Body of pancreas (tissue), 4 donors: ENCODE measurements at regions not wholly inside any gene's neighbourhood (a gene's known extent, or its start where the extent isn't known, plus 50 kb on each side); places are given as distances from the start of the nearest gene placed in this dataset.

Experiments
- ATAC-seq: fragments of 150-250 bp; one replicate; pipeline ENCODE4 v1.9.1; 2016
- DNase-seq, 4 donors: peaks; one replicate each; pipeline ENCODE4 v3.0.0-alpha.2; 2019
- H3K27ac ChIP-seq, 4 donors: fragments of 200-600 bp; sonication (generic); 1 replicate in 3 of 4; 2 replicates in 1 of 4; pipeline versions ENCODE4 v1.5.1 to v1.6.1; 2016 to 2019; ENCODE audit warnings: mild to moderate bottlenecking in 1 of 4, mixed read lengths in 1 of 4, moderate library complexity in 1 of 4
- H3K27me3 ChIP-seq, 2 donors: fragments of 200-600 bp; sonication (generic); one replicate each; pipeline ENCODE4 v1.6.0; 2016; ENCODE audit warnings: mild to moderate bottlenecking in 1 of 2
- H3K36me3 ChIP-seq, 2 donors: fragments of 200-600 bp; sonication (generic); replicated peaks in 1 of 2; 2 replicates each; pipeline ENCODE4 v1.5.1; 2016; ENCODE audit warnings: low read depth in 2 of 2; ENCODE audit not compliant: insufficient read depth in 1 of 2
- H3K4me1 ChIP-seq: fragments of 200-600 bp; sonication (generic); one replicate; pipeline ENCODE4 v1.6.0; 2016
- H3K4me3 ChIP-seq, 2 donors: fragments of 200-600 bp; sonication (generic); 1 replicate in 1 of 2; 2 replicates in 1 of 2; pipeline ENCODE4 v1.5.1; 2016 to 2019
- H3K9me3 ChIP-seq, 3 donors: fragments of 200-600 bp; sonication (generic); 1 replicate in 2 of 3; 2 replicates in 1 of 3; pipeline ENCODE4 v1.5.1; 2016
- CTCF ChIP-seq, 7 experiments: fragments of 450-650 bp in 4 of 7; fragments of 200-600 bp in 3 of 7; sonication (generic) in 3 of 7; IDR thresholded peaks; one replicate each; pipeline ENCODE4 v1.5.1; 2016 to 2019; ENCODE audit warnings: antibody characterized with exemption in 7 of 7
- POLR2A ChIP-seq, 3 donors: fragments of 450-650 bp; IDR thresholded peaks; one replicate each; pipeline ENCODE4 v1.6.1; 2016; ENCODE audit warnings: antibody characterized with exemption in 3 of 3, mild to moderate bottlenecking in 2 of 3
- WGBS, 2 donors: methylation state at CpG; one replicate each; pipeline ENCODE4 v1.1.5; 2017; 5-methylcytosine and 5-hydroxymethylcytosine counted together
- intact Hi-C: fragments of 100-400 bp; cut with DNase I; formaldehyde crosslinking; loops from one replicate; pipeline ENCODE4 v1.15.1; 2023

DNA sequence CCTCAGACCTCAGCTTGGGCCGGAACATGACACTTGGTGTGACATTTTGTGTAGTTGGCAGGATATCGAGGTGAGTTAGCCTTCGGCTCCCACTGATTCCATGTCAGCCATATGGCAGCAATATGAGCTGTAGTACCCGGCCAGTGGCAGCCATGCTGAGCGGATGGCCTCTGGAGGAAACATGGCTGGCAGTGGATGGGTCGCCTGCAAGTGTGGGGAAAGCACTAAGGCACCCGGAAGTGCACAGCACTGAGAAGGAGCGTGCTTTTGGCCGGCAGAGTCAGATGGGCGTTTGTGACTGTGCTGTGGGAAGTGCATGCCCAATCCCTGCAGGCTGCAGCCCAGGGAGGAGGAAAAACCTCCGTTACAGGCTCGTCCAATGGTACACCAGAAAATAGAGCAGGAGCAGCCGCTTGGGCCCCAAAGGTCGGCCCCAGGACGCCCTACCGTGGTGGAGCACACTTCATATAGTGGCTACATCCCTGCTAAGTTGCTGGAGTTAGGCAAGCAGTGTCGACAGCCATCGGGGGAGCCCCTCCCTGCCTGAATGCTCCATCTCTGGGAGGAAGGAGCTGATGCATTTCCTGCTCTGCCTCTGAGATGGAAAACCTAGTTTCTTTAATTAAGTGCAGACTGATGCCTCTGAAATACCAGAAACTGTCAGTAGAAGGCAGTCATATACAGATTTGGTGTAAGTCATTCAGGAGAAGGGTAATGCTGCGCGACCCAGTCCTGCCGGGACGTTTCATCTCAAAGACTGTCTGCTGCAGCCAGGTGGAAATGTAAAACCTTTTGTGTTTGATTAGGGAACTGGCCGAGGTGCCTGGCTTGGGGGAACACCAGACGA, 2185.8 kb upstream of the ACO1 start:
- no peak for DNase-seq
- no peak for ATAC-seq
- WGBS, 2 donors = 73 to 76% methylated on average over 22 to 24 of the region's 24 CpGs
- Histone ChIP-seq H3K4me3 (no peak overlapping the region), H3K27me3 (no peaks in the 10 kb centered on the region), H3K36me3 (no peaks in the 10 kb centered on the region), H3K9me3 (no peaks in the 10 kb centered on the region), H3K27ac (no peak overlapping the region), H3K4me1 (no peaks in the 10 kb centered on the region)
- TF ChIP-seq POLR2A (IDR thresholded peaks at IDR 0.05) (no peak), CTCF (IDR thresholded peaks at IDR 0.05) (no peak)
- intact Hi-C loops = no loop called here

DNA sequence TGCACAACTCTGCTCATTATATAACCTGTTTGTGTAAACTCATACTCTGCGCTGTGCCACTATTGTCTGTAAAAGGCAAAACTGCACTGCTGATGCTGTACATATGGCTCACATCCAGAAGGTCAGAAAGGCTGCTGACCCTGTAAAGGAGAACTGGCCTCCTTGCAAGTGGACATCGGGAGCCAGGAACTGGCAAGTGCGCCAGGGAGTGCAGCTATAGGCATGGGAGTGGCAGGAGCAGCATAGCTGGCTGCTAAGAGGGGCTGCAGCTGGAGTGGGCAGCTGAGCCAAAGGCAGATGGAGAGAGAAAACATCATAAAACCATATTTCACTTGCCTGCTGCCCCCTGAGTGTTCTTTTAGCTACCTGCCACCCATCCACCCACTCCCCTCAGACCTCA, 2183.4 kb upstream of the ACO1 start:
- intact Hi-C loops = no loop called here
- WGBS, 2 donors = 75 to 79% methylated on average over 3 of the region's 3 CpGs
- ATAC-seq = no peak
- H3K4me1 ChIP-seq = no peaks in the 10 kb centered on the region
- no peaks in the 10 kb centered on the region for H3K9me3 ChIP-seq
- no peak overlapping the region for H3K27ac ChIP-seq
- H3K36me3 ChIP-seq = no peaks in the 10 kb centered on the region
- TF ChIP-seq CTCF (IDR thresholded peaks at IDR 0.05) = no peak
- no peak for TF ChIP-seq POLR2A (IDR thresholded peaks at IDR 0.05)
- no peaks in the 10 kb centered on the region for H3K27me3 ChIP-seq
- no peak for DNase-seq
- H3K4me3 ChIP-seq = no peak overlapping the region

GRCh38 chr9:30235068-30235467, 2149.4 kb upstream of the ACO1 start:
- intact Hi-C loops = no loop called here
- H3K36me3 ChIP-seq = no peaks in the 10 kb centered on the region
- no peak for DNase-seq

DNA sequence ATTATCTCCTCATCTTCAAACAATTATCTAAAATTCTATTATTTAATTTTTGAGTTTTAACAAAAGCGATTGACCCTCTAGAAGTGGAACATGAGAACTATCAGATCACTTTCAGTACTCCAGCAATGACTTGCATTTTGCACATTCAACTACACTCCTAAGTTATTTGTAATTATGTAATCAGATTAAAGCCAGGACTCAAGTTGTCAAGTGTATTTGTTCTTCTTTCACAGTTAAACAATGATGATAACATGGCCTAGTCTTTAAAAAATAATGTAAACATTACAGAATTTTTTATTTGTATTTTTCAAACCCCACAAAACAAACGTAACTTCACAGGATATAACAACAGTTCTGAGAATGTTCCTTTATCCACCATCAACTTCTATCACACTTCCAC, 2148.9 kb upstream of the ACO1 start:
- TF ChIP-seq POLR2A (IDR thresholded peaks at IDR 0.05) (no peak), CTCF (IDR thresholded peaks at IDR 0.05) (no peak)
- no peaks in the 10 kb centered on the region for H3K36me3 ChIP-seq
- no peaks in the 10 kb centered on the region for H3K27me3 ChIP-seq
- DNase-seq (no peak), ATAC-seq (no peak)
- no peak overlapping the region for H3K4me3 ChIP-seq
- no peaks in the 10 kb centered on the region for H3K9me3 ChIP-seq
- no peaks in the 10 kb centered on the region for H3K4me1 ChIP-seq
- WGBS, 2 donors = 47 to 55% methylated on average over 2 of the region's 2 CpGs
- intact Hi-C loops = no loop called here
- H3K27ac ChIP-seq = no peak overlapping the region

More at GRCh38 chr9:30235068-30235467, 2149.4 kb upstream of the ACO1 start:
- Histone ChIP-seq H3K4me1 (no peaks in the 10 kb centered on the region), H3K4me3 (no peak overlapping the region), H3K27me3 (no peaks in the 10 kb centered on the region), H3K9me3 (no peaks in the 10 kb centered on the region), H3K27ac (no peak overlapping the region)
- WGBS, 2 donors = 36 to 46% methylated on average over 4 of the region's 4 CpGs
- no peak for ATAC-seq
- TF ChIP-seq CTCF (IDR thresholded peaks at IDR 0.05) (no peak), POLR2A (IDR thresholded peaks at IDR 0.05) (no peak)

- no peak for TF ChIP-seq CTCF (IDR thresholded peaks at IDR 0.05)
- TF ChIP-seq POLR2A (IDR thresholded peaks at IDR 0.05) = no peak
- no peak overlapping the region for H3K27ac ChIP-seq
- WGBS, 2 donors = 21 to 30% methylated on average over 2 of the region's 2 CpGs
Measured at GRCh38 chr9:30239878-30240277, 2144.6 kb upstream of the ACO1 start.

More at GRCh38 chr9:30239878-30240277, 2144.6 kb upstream of the ACO1 start:
- Histone ChIP-seq H3K4me1 (no peaks in the 10 kb centered on the region), H3K27me3 (no peaks in the 10 kb centered on the region), H3K36me3 (no peaks in the 10 kb centered on the region), H3K9me3 (no peaks in the 10 kb centered on the region), H3K4me3 (no peak overlapping the region)
- intact Hi-C loops = no loop called here
- DNase-seq (no peak), ATAC-seq (no peak)
